DMS153 treated with DMSO at 0.1 percent for 48 hours (cell line): ENCODE measurements at regions not wholly inside any gene's neighbourhood (a gene's known extent, or its start where the extent isn't known, plus 50 kb on each side); places are given as distances from the start of the nearest gene placed in this dataset.
"Not testable (repeated sequence)": the region's sequence is repeated elsewhere in the genome, so short reads cannot be mapped to it uniquely, and the experiment has no call there.

Experiments used
- DNase-seq: peaks from one replicate; lab custom pipeline; 2025; ENCODE audit not compliant: unreplicated experiment; lab: John Stamatoyannopoulos, UW

DNA sequence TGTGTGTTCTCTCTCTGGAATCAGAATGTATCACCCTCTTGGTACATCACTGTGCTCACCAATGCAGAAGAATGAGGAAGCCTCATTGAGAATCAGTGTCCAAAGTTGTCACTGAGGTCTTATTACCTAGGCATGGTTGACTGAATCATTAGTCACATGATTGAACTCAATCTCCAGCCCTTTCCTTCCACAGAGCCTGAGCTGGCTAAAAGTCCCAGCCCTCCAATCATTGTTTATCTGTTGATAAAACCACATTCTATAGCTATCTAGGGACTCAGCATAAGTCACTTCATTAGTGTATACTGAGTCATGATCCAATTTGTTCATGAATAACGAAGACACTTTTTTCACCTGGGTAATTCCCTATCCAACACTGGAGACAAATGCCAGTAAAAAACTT lies 396.8 kb downstream of the TRAM1L1 start:
- DNase-seq = no peak

DNA sequence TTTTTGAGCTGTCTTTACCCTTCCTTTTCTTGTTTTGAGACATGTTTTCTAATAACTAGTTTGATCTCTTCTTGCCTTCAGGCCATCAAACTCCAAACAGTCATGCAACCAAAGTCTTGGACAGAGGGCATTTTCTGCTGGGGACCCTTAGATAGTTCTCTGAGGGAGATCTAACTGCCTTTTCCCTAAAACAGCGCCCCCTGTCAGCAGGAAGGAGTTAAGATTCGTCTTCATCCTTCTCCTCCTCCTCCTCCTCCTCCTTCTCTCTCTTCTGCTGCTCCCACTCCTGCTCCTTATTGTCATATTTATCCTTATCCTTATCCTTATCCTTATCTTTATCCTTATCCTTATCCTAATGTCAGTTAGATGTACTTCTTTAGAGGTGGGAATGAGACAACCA lies 417.2 kb downstream of the TRAM1L1 start:
- no peak for DNase-seq

DNA sequence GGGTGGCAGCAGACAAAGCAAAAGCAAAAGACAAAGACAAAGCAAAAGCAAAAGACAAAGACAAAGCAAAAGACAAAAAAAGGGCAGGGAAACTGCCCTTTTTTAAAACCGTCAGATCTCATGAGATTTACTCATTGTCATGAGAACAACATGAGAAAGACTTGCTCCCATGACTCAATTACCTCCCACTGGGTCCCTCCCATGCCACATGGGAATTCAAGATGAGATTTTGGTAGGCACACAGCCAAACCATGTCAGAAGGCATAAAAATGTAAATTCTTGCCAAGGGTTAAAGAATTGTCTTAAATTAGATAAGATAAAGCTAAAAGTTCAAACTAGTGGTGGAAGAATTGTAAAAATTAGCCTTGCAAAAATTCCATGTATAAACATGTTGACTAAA lies 419.7 kb downstream of the TRAM1L1 start:
- no peak for DNase-seq

DNA sequence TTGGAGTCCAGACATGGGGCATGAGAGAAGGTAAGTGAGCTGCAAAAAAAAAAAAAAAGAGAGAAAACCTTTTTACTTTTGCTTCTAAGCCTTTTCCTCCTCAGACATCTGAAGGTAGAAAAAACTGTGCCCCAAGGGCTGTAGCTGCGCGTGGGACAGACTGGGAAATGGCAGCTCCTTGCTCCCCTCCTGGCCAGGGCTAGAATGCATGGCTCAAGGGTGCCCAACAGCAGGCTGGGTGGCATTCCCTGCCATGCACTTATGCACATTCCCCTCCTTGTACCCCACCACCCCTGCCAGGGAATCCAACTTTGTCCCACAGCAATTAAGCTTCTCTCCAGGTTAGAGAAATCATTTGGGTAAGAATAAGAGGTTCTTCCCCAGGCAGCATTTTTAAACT lies 421.2 kb downstream of the TRAM1L1 start:
- DNase-seq = no peak

DNA sequence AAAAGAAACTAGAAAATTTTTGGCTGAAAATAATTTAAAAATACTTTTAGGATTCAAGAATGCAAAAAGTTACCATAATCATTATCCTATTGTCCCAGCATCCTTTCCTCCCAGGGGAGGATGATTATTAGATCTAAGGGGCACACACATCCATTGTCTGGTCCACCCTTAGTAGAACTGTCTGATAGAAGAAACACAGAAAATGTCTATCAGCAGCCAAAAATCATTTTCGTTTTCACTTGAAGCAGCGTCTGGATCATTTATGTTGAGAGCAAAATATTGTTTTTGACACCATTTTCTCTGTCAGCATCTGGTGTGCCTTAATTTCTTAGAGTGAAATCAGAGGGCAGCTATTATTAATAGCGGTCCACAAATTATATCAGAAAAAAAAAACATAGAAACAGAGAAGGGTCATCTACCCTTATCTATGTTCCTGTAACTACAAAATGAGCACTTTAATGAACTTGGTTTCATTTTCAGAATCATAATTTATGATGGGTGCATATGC lies 446.3 kb downstream of the TRAM1L1 start:
- DNase-seq = no peak

DNA sequence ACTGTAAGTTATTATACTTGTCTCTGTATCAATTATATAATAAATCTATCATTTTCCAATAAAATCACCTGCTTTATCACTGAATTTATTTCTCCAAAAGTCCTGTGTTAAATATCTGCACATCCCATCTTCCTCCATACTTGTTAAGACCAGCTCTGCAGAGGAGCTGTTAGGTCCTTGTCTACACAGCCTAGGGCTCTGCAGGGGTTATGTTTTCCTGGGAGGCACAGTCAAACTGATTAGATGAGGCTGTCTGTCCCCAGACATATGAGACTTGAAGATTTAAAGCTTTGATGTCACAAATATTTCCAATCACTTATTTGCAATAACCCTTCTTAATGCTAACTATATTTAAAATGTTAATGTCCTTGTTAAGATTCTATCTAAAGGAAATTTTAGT lies 446.8 kb downstream of the TRAM1L1 start:
- DNase-seq = no peak

DNA sequence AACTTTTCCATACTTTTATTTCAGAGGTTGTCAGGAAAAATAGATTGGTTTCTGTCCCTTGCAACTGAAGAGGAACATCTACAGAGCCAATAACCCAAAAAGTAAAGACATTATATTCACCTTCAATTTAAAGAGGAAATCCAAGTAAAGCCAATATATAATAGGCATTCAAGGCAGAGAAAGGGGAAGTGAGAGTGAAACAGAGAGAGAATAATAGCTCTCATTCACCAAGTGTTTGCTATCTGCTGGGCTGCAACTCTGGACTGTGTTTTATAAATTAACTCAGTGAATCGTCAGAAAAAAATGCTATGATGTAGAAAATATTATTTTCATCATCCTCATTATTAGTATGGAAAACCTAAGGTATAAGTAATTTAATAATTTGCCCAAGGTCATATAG lies 448.5 kb downstream of the TRAM1L1 start:
- no peak for DNase-seq

DNA sequence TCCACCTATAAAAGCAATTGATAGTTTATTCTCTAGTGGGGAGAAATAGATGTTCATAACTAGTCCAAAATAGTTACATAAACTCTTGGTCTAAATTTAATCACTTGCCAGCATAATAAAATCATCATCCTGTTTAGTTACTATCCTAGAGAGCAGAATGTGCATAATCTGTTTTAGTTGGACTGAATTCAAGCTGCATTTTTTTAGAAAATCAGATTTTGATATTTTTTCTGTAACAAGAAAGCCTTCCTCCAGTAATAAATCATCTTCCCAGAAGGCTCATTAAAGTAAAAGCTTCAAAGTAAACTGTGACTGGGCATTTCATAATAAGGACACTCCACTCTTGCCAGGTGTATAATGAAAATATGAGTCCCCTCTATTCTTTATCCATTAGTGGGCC lies 453.1 kb downstream of the TRAM1L1 start:
- DNase-seq = no peak

DNA sequence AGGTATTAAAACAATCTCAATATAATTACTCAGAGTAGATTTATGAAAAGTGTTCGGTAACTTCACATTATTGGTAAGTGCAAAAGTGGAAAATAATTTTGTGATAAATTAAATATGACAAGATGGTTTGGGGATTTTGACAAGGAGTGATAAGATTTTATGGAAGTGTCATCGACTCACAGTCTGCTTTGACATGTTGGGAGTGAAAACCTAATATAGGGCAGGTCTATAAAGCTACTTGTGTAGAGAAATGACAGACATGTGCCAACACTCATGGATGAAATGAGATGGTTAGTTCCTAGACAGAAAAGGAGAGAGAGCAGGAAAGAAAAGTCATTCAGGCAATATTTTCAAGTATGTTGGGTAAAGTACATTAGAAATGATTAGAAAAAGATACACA lies 456.8 kb downstream of the TRAM1L1 start:
- DNase-seq = no peak

DNA sequence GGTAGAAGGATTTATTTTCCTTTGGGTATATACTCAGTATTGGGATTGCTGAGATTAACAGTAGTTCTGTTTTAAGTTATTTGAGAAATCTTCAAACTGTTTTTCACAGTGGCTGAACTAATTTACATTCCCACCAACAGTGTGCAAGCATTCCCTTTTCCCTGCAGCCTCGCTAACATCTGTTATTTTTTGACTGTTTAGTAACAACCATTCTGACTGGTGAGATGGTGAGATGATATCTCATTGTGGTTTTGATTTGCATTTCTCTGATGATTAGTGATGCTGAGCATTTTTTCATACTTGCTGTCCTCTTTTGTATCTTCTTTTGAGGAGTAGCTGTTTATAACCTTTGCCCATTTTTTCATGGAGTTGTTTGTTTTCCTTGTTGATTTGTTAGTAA lies 457.8 kb downstream of the TRAM1L1 start:
- no peak for DNase-seq

DNA sequence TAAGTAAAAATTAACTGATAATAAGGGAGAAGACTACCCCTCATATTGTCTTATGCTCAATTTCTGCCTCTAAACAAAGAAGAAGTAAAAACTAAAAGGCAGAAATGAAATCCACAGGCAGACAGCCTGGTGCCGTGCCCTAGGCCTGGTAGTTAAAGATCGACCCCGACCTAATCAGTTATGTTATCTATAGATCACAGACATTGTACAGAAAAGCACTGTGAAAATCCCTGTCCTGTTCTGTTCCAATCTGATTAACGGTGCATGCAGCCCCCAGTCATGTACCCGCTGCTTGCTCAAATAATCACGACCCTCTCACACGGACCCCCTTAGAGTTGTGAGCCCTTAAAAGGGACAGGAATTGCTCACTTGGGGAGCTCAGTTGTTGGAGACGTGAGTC lies 465.9 kb downstream of the TRAM1L1 start:
- DNase-seq = not testable (repeated sequence)

DNA sequence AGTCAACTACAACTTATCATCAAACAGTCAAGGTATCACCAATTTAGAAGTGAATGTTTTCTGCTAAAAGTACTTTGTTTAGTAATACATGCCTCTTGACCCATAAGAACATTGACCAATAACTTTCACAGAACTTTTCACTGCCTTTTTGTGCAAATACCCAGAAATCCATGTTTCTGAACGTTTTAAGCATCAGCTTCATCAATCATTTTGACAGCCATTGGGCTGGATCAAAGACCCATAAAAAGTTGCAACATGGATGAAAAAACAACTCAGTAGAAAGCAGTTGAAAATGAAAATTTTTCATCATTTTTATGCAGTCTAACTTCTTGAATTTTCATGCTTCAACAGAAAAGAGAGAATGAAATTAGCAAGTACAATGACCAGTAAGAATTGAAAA lies 466.7 kb downstream of the TRAM1L1 start:
- no peak for DNase-seq

DNA sequence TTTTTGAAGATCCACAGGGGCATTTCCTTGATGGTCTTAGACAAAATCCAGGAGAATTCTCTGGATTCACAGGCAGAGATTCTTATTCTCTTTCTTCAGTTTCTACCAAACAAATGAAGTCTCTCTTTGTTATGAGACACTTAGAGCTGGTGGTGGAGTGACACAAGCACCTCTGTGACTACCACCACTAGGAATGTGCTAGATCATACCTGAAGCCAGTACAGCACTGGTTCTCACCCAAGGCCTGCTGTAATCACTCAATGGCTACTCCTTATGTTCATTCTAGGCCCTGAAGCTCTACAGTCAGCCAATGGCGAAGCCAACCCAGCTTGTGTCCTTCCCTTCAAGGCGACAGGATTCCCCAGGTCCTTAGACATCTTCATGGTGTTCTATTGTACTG lies 482.3 kb downstream of the TRAM1L1 start:
- DNase-seq = no peak

DNA sequence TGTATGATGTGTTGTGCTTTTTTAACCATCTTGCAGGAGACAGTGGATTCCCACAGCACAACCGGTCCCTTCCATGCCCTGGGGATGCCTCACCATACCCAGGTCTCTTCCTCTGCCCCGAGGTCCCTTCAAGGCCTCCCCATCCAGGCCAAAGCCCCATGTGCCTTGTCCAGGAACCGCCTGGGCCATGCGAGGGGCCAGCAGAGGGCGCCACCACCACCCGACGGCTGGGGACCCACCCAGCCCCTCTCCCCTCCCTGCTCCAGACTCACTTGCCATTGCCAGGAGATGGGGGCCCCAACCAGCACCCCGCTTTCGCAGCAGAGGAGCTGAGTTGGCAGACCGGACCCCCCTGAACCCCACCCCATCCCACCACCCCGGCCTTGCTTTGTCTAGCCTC lies 485.5 kb downstream of the TRAM1L1 start:
- no peak for DNase-seq

DNA sequence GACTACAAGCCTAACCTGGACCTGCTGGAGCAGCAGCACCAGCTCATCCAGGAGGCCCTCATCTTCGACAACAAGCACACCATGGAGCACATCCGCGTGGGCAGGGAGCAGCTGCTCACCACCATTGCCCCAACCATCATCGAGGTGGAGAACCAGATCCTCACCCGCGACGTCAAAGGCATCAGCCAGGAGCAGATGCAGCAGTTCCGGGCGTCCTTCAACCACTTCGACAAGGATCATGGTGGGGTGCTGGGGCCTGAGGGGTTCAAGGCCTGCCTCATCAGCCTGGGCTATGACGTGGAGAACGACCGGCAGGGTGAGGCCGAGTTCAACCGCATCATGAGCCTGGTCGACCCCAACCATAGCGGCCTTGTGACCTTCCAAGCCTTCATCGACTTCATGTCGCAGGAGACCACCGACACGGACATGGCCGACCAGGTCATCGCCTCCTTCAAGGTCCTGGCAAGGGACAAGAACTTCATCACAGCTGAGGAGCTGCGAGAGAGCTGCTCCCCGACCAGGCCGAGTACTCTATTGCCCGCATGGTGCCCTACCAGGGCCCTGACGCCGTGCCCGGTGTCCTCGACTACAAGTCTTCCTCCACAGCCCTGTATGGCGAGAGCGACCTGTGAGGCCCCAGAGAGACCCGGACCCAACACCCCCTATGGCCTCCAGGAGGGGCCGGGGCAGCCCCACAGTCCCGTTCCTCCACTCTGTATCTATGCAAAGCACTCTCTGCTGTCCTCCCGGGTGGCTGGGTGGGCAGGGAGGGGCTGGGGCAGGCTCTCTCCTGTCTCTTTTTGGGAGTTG lies 486.2 kb downstream of the TRAM1L1 start:
- DNase-seq = no peak

DNA sequence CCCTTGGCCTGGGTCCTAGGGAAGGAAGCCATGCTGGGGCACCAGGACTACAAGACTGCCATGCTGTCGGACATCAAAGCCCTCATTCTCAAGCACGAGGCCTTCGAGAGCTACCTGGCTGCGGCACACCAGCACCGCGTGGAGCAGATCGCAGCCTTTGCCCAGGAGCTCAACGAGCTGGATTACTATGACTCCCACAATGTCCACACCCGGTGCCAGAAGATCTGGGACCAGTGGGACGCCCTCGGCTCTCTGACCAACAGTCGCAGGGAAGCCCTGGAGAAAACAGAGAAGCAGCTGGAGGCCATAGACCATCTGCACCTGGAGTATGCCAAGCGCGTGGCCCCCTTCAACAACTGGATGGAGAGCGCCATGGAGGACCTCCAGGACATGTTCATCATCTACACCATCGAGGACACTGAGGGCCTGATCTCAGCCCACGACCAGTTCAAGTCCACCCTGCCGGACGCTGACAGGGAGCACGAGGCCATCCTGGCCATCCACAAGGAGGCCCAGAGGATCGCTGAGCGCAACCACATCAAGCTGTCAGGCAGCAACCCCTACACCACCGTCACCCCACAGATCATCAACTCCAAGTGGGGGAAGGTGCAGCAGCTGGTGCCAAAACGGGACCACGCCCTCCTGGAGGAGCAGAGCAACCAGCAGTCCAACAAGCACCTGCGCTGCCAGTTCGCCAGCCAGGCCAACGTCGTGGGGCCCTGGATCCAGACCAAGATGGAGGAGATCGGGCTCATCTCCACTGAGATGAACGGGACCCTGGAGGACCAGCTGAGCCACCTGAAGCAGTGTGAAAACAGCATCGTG lies 487.0 kb downstream of the TRAM1L1 start:
- no peak for DNase-seq

DNA sequence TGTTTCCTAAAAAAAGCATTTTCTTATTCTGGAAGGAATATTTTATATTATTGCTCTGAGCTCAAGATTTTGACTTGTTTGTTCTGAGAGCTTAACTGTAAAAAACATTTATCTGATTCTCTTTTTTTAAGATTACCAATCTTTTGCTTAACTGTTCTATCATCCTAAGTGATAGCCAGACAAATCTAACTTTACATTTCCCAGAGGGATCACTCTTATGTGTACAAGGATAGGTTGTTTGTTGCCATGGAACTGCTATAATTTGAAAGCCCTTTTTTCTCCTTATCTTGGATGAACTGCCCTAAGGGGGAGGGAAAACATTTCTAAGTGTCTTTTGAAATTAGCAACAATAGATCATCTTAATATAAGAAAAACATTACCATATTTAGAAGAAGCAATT lies 494.7 kb downstream of the TRAM1L1 start:
- no peak for DNase-seq

DNA sequence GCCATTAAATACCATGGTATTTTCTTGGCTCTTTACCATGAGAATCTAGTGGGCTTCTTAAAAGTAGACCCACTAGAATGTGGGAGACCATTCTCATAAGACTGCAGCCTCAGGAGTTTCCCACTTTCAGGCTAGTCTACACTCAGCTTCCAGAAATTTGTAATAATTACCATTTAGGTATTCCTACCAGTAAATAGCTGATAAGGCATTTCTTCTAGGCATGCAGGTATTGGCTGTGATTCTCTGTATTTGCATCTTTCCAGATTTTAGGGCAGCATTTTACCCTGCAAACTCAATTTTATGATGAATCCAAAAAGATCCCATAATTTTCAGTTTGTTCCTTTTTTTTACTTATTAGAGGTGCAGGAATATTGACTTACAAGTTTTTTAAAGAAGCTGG lies 496.6 kb downstream of the TRAM1L1 start:
- DNase-seq = no peak

DNA sequence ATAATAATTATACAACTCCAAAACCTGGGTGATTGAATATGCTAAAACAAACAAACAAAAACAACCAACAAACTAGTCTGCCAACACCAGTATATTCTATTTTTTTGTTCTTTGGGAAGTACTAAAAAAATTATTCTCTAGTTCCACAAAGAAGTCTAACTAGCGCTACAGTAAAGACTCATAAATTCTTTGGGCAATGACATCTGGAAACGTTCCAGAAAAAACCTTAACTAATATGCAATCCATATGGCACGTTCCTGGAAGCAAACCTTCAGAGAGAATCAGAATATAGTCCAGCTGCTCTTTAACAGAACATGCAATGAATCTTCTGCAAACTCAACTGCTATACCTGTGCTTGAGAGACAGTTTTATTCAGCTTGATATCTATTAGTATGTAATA lies 500.1 kb downstream of the TRAM1L1 start:
- DNase-seq = no peak

DNA sequence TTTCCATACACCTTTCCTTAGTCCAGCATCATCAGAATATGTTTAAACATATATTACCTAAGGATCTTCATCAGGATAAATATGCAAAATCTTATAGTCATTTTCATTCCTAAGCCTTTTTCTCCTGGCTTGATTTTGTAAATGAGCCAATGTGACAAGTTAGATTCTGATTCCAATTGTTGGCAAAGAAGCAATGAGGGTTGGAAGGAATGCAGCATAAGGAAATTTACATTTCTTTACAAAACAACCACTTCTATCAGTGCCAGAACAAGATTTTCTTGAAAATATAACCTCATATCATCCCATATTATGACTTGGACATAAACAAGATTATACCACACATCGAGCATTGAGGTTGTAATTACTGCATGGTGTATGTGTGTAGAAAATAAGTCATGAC lies 508.1 kb downstream of the TRAM1L1 start:
- no peak for DNase-seq

DNA sequence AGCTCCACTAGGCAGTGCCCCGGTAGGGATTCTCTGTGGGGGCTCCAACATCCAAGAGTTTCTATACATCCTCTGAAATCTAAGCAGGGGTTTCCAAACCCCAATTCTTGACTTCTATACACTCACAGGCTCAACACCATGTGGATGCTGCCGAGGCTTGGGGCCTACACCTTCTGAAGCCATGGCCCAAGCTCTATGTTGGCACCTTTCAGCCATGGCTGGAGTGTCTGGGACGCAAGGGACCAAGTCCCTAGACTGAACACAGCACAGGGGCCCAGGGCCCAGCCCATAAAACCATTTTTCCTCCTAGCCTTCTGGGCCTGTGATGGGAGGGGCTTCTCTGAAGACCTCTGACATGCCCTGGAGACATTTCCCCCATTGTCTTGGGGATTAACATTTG lies 511.8 kb downstream of the TRAM1L1 start:
- DNase-seq = no peak

DNA sequence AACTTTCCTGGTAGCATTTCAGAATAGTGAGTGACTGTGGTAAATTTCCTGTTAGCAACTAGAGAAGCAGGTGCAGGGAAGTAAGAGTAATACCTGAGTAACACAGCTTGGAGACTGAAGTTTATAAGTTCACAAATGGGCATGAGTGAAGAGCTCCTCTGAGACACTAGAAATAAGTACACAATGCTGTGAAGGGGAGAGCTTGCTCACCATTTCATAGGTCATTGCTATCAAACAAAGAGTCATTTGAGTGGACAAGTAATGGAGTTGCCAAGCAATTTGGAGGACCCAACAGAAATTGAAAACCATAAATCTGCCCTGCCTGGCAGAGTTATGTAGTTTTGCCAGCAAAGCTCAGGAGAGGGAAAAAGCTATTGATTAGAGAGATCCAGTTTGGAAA lies 523.6 kb downstream of the TRAM1L1 start:
- no peak for DNase-seq
